Esophagus squamous epithelium (tissue), 5 donors: ENCODE measurements at regions not wholly inside any gene's neighbourhood (a gene's known extent, or its start where the extent isn't known, plus 50 kb on each side); places are given as distances from the start of the nearest gene placed in this dataset.
A peak's percentile ranks its signal among the peaks of the same experiment; 100 is the strongest.

Source experiments
- DNase-seq: peaks from one replicate; lab custom pipeline; 2025; lab: John Stamatoyannopoulos, UW
- H3K27ac ChIP-seq, 4 donors: fragments of 200-600 bp; sonication (generic); one replicate each; pipeline ENCODE4 v1.5.1; 2016 to 2019; ENCODE audit warnings: mild to moderate bottlenecking in 1 of 4
- H3K27me3 ChIP-seq, 4 donors: fragments of 200-600 bp; sonication (generic); 1 replicate in 3 of 4; 2 replicates in 1 of 4; pipeline versions ENCODE4 v1.5.1 to v1.6.0; 2017 to 2021; ENCODE audit warnings: antibody characterized with exemption in 1 of 4
- H3K36me3 ChIP-seq, 3 donors: fragments of 200-600 bp; sonication (generic); one replicate each; pipeline ENCODE4 v1.5.1; 2016 to 2019
- H3K4me1 ChIP-seq, 3 donors: fragments of 200-600 bp; sonication (generic); one replicate each; pipeline ENCODE4 v1.5.1; 2017 to 2019
- H3K4me3 ChIP-seq, 4 donors: fragments of 200-600 bp; sonication (generic); 1 replicate in 3 of 4; 2 replicates in 1 of 4; pipeline ENCODE4 v1.5.1; 2016 to 2019; ENCODE audit warnings: mild to moderate bottlenecking in 2 of 4, moderate library complexity in 1 of 4
- H3K9me3 ChIP-seq, 3 donors: fragments of 200-600 bp; sonication (generic); one replicate each; pipeline ENCODE4 v1.5.1; 2016 to 2019
- POLR2A ChIP-seq, 4 donors: fragments of 450-650 bp; IDR thresholded peaks; one replicate each; pipeline ENCODE4 v1.6.1; 2017; ENCODE audit warnings: antibody characterized with exemption in 4 of 4, mild to moderate bottlenecking in 4 of 4, moderate library complexity in 3 of 4
- WGBS, 2 donors: methylation state at CpG; one replicate each; pipeline ENCODE4 v1.1.5; 2018; 5-methylcytosine and 5-hydroxymethylcytosine counted together
- intact Hi-C: fragments of 100-400 bp; cut with DNase I; formaldehyde crosslinking; loops from one replicate; pipeline ENCODE4 v1.15.0; 2022
- TF ChIP-seq, protein P1 (sequence below), 6 experiments: fragments of 450-650 bp in 4 of 6; fragments of 200-600 bp in 2 of 6; sonication (generic) in 2 of 6; IDR thresholded peaks; one replicate each; pipeline ENCODE4 v1.5.1; 2016 to 2019; ENCODE audit warnings: antibody characterized with exemption in 6 of 6, mild to moderate bottlenecking in 4 of 6, moderate library complexity in 4 of 6
- donor health status: DM: yes; HTN: yes; CAD: no.

DNA sequence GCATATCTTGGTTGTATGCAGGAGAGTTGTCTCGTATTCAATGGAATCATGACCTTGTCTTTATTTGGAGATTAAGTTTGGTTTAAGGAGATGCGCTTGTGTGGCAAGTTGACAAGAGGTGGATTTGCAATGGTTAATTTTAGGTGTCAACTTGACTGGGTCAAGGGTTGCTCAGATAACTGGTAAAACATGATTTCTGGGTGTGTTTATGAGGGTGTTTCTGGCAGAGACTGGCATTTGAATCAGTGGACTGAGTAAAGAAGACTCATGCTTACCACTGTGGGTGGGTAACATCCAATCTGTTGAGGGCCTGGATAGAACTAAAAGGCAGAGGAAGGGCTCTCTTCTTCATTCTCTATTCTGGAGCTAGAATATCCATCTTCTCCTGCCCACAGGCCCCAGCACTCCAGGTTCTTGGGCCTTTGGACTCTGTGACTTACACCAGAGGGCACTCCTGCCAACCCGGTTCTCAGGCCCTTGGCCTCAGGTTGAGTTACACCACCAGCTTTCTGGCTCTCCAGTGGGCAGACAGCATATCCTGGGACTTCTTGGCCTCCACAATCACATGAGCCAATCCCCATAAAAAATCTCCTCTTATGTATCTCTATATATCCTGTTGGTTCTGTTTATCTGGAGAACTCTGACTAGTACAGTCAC lies 141.5 kb upstream of the ARID2 start:
- H3K27ac ChIP-seq: peak overlapping the region; percentile 21 to 78 (median 68)
- WGBS, 2 donors: 64 to 76% methylated on average over 3 of the region's 3 CpGs
- no peak for DNase-seq

DNA sequence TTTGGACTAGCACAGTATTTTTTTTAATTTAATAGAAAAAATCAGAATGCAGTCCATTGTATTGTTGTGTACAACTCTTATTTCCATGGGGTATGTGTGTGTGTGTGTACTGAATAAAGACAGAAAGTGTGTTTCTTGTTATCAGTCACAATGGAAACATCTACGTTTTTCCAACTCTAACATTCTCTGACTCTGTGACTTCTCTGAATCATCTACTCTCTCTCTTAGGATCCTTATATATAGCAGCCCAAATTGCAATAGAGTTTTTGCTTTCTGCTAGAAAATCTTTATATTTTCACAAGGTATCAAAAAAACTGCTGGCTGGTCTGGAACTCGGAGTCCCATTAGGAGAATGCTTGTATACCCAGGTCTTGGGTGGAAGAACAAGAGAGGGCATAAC lies 138.9 kb upstream of the ARID2 start:
- no peak for DNase-seq
- H3K27ac ChIP-seq: no peak overlapping the region
- peaks cover 0 to 19% (median 0%) of the 10 kb centered on the region in 3 donors for H3K4me1 ChIP-seq
- no peaks in the 10 kb centered on the region for H3K9me3 ChIP-seq
- no peaks in the 10 kb centered on the region for H3K27me3 ChIP-seq
- H3K36me3 ChIP-seq: no peaks in the 10 kb centered on the region
- H3K4me3 ChIP-seq: no peak overlapping the region
- intact Hi-C loops: no loop called here
- TF ChIP-seq, protein P1, sequence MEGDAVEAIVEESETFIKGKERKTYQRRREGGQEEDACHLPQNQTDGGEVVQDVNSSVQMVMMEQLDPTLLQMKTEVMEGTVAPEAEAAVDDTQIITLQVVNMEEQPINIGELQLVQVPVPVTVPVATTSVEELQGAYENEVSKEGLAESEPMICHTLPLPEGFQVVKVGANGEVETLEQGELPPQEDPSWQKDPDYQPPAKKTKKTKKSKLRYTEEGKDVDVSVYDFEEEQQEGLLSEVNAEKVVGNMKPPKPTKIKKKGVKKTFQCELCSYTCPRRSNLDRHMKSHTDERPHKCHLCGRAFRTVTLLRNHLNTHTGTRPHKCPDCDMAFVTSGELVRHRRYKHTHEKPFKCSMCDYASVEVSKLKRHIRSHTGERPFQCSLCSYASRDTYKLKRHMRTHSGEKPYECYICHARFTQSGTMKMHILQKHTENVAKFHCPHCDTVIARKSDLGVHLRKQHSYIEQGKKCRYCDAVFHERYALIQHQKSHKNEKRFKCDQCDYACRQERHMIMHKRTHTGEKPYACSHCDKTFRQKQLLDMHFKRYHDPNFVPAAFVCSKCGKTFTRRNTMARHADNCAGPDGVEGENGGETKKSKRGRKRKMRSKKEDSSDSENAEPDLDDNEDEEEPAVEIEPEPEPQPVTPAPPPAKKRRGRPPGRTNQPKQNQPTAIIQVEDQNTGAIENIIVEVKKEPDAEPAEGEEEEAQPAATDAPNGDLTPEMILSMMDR (IDR thresholded peaks at IDR 0.05): no peak
- no peak for TF ChIP-seq POLR2A (IDR thresholded peaks at IDR 0.05)
- WGBS, 2 donors: 62 to 64% methylated on average over 2 of the region's 2 CpGs

More for the DNA sequence above, 141.5 kb upstream of the ARID2 start:
- TF ChIP-seq, protein P1 (IDR thresholded peaks at IDR 0.05): no peak
- TF ChIP-seq POLR2A (IDR thresholded peaks at IDR 0.05): no peak
- Histone ChIP-seq H3K9me3 (no peaks in the 10 kb centered on the region), H3K36me3 (no peaks in the 10 kb centered on the region), H3K4me1 (peaks cover 0 to 20% (median 0%) of the 10 kb centered on the region in 3 donors), H3K4me3 (no peak overlapping the region), H3K27me3 (no peaks in the 10 kb centered on the region)
- intact Hi-C loops: no loop called here

DNA sequence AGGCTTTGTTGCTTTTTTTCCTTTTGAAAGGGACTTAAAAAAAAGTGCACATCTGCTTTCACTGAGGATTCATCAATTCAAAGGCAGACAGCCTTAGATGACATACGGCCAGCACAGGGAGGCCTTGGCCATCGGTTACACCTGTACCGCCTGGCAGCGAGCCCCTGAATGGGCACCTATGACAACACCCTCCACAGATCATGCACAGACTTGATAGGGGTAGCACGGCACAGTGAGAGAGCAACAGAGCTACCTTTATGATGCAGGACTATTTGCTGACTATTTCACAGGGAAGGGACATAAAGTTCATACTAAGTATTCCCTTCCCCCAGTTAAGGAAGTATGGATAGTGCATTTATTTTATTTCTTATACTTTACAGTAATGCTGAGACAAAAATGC lies 137.9 kb upstream of the ARID2 start:
- no peaks in the 10 kb centered on the region for H3K36me3 ChIP-seq
- no peak overlapping the region for H3K27ac ChIP-seq
- intact Hi-C loops: no loop called here
- TF ChIP-seq POLR2A (IDR thresholded peaks at IDR 0.05): no peak
- TF ChIP-seq, protein P1 (IDR thresholded peaks at IDR 0.05): no peak
- H3K9me3 ChIP-seq: no peaks in the 10 kb centered on the region
- H3K4me3 ChIP-seq: no peak overlapping the region
- no peaks in the 10 kb centered on the region for H3K27me3 ChIP-seq
- 37 to 63% methylated on average over 2 to 5 of the region's 5 CpGs for WGBS, 2 donors
- DNase-seq: no peak
- H3K4me1 ChIP-seq: peaks cover 0 to 19% (median 0%) of the 10 kb centered on the region in 3 donors

DNA sequence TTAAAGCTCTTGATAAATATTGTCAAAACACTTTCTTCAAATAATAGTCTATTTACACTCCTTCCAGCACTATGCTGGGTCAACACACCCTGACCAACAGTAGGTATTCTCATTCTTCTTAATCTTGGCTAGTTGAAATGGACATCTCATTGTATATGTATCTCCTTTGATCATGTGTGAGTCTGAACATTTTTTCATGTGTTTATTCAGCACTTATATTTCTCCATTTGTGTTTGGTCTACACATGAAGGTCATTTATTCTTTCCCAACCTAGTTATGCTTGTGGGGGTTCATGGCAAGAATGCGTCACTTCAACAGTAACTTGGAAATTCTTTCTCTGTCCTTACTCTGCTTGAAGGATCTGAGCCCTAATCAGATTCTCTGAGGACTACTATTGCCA lies 133.1 kb upstream of the ARID2 start:
- Histone ChIP-seq H3K27ac (no peak overlapping the region), H3K9me3 (no peaks in the 10 kb centered on the region), H3K4me1 (peaks cover 0 to 9% (median 0%) of the 10 kb centered on the region in 3 donors), H3K36me3 (no peaks in the 10 kb centered on the region), H3K4me3 (no peak overlapping the region), H3K27me3 (no peaks in the 10 kb centered on the region)
- intact Hi-C loops: no loop called here
- 88 to 94% methylated on average over 1 of the region's 1 CpG for WGBS, 2 donors
- DNase-seq: no peak
- no peak for TF ChIP-seq POLR2A (IDR thresholded peaks at IDR 0.05)
- TF ChIP-seq, protein P1 (IDR thresholded peaks at IDR 0.05): no peak

DNA sequence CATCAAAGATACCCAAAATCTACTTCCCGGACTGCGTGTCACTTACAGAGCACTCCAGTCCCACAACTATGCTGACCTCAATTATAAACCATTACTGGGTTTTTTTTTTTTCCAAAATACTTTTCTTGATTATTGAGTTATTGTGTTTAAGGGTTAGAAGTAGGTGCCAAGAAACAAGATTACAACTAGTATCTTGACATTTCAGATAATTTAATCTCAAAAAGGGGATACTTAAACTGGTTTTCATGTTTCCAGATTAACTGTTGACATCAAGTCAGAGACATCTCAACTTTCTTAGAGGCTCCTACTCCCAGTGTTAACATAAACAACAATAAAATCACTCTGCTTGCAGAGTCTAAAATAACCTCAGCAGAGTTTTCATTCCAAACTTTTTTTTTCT lies 131.2 kb upstream of the ARID2 start:
- Histone ChIP-seq H3K27ac (no peak overlapping the region), H3K4me3 (no peak overlapping the region), H3K4me1 (peaks cover 0 to 9% (median 0%) of the 10 kb centered on the region in 3 donors), H3K9me3 (no peaks in the 10 kb centered on the region), H3K36me3 (no peaks in the 10 kb centered on the region), H3K27me3 (no peaks in the 10 kb centered on the region)
- DNase-seq: no peak
- intact Hi-C loops: no loop called here
- no peak for TF ChIP-seq POLR2A (IDR thresholded peaks at IDR 0.05)
- TF ChIP-seq, protein P1 (IDR thresholded peaks at IDR 0.05): no peak
- WGBS, 2 donors: 56 to 59% methylated on average over 2 of the region's 2 CpGs
